H9 (cell line): ENCODE measurements at regions not wholly inside any gene's neighbourhood (a gene's known extent, or its start where the extent isn't known, plus 50 kb on each side); places are given as distances from the start of the nearest gene placed in this dataset.

Source experiments
- DNase-seq: peaks from one replicate; pipeline ENCODE4 v3.0.0-alpha.2; 2017
- H2AFZ ChIP-seq: one replicate; pipeline ENCODE4 v1.6.1; 2013; ENCODE audit warnings: mild to moderate bottlenecking, low read length, control low read depth, moderate library complexity
- H2AK5ac ChIP-seq: 2 replicates; pipeline ENCODE4 v1.6.1; 2013; ENCODE audit warnings: low read length, control low read depth, mixed read lengths; ENCODE audit not compliant: insufficient read length
- H2BK120ac ChIP-seq: one replicate; pipeline ENCODE4 v1.6.1; 2013; ENCODE audit warnings: low read depth, mild to moderate bottlenecking, low read length, control low read depth, inconsistent platforms; ENCODE audit not compliant: poor library complexity, severe bottlenecking
- H2BK12ac ChIP-seq: 2 replicates; pipeline ENCODE4 v1.6.1; 2013; ENCODE audit warnings: low read length, control low read depth, mixed read lengths, low read depth; ENCODE audit not compliant: insufficient read length
- H2BK15ac ChIP-seq: 2 replicates; pipeline ENCODE4 v1.6.1; 2013; ENCODE audit warnings: low read depth, low read length, control low read depth
- H2BK20ac ChIP-seq: one replicate; pipeline ENCODE4 v1.6.1; 2013; ENCODE audit warnings: low read depth, mild to moderate bottlenecking, low read length, control low read depth, inconsistent platforms; ENCODE audit not compliant: poor library complexity, severe bottlenecking
- H2BK5ac ChIP-seq: 2 replicates; pipeline ENCODE4 v1.6.1; 2013; ENCODE audit warnings: low read length, control low read depth, mixed read lengths; ENCODE audit not compliant: insufficient read length
- H3K14ac ChIP-seq: 2 replicates; pipeline ENCODE4 v1.6.1; 2013; ENCODE audit warnings: low read length, control low read depth; ENCODE audit not compliant: insufficient read depth
- H3K18ac ChIP-seq: 2 replicates; pipeline ENCODE4 v1.6.1; 2013; ENCODE audit warnings: low read depth, mild to moderate bottlenecking, mixed read lengths, low read length, control low read depth; ENCODE audit not compliant: insufficient read length
- H3K23ac ChIP-seq: 2 replicates; pipeline ENCODE4 v1.6.1; 2013; ENCODE audit warnings: low read length, control low read depth, mixed read lengths, low read depth; ENCODE audit not compliant: insufficient read length
- H3K23me2 ChIP-seq: 2 replicates; pipeline ENCODE4 v1.6.1; 2013; ENCODE audit warnings: low read depth, mild to moderate bottlenecking, mixed read lengths, low read length, control low read depth; ENCODE audit not compliant: insufficient read length, poor library complexity, severe bottlenecking
- H3K27ac ChIP-seq: 2 replicates; pipeline ENCODE4 v1.5.1; 2013; ENCODE audit warnings: low read length, control low read depth, mixed read lengths, low read depth; ENCODE audit not compliant: insufficient read length
- H3K27me3 ChIP-seq: 2 replicates; pipeline ENCODE4 v1.6.1; 2013; ENCODE audit warnings: low read length, control low read depth, inconsistent platforms; ENCODE audit not compliant: insufficient read depth
- H3K4ac ChIP-seq: 2 replicates; pipeline ENCODE4 v1.6.1; 2013; ENCODE audit warnings: low read depth, mild to moderate bottlenecking, control low read depth, inconsistent platforms, low read length, moderate library complexity
- H3K4me1 ChIP-seq: 2 replicates; pipeline ENCODE4 v1.6.1; 2013; ENCODE audit warnings: low read length, control low read depth, inconsistent platforms; ENCODE audit not compliant: insufficient read depth
- H3K4me2 ChIP-seq: 2 replicates; pipeline ENCODE4 v1.6.1; 2013; ENCODE audit warnings: low read length, control low read depth, mixed read lengths; ENCODE audit not compliant: insufficient read length, insufficient read depth
- H3K56ac ChIP-seq: 2 replicates; pipeline ENCODE4 v1.6.1; 2013; ENCODE audit warnings: low read depth, mild to moderate bottlenecking, mixed read lengths, low read length, control low read depth; ENCODE audit not compliant: insufficient read length
- H3K79me1 ChIP-seq: 2 replicates; pipeline ENCODE4 v1.6.1; 2013; ENCODE audit warnings: low read depth, mild to moderate bottlenecking, moderate library complexity, low read length, control low read depth, inconsistent platforms; ENCODE audit not compliant: insufficient read depth, poor library complexity, severe bottlenecking
- H3K79me2 ChIP-seq: 2 replicates; pipeline ENCODE4 v1.6.1; 2013; ENCODE audit warnings: low read length, control low read depth, inconsistent platforms; ENCODE audit not compliant: insufficient read depth
- H3K9ac ChIP-seq: 2 replicates; pipeline ENCODE4 v1.6.1; 2013; ENCODE audit warnings: low read length, control low read depth, mixed read lengths; ENCODE audit not compliant: insufficient read length; ENCODE audit errors: extremely low read depth
- H3K9me3 ChIP-seq: one replicate; pipeline ENCODE4 v1.6.1; 2013; ENCODE audit warnings: low read depth, low read length, inconsistent platforms; ENCODE audit not compliant: control insufficient read depth
- H3T11ph ChIP-seq: one replicate; pipeline ENCODE4 v1.6.1; 2013; ENCODE audit warnings: mild to moderate bottlenecking, low read length, control low read depth, inconsistent platforms
- H4K20me1 ChIP-seq: one replicate; pipeline ENCODE4 v1.6.1; 2013; ENCODE audit not compliant: control insufficient read depth, insufficient read length, insufficient read depth
- H4K5ac ChIP-seq: 2 replicates; pipeline ENCODE4 v1.6.1; 2013; ENCODE audit warnings: low read depth, mild to moderate bottlenecking, mixed read lengths, low read length, control low read depth; ENCODE audit not compliant: insufficient read length
- H4K8ac ChIP-seq: replicated peaks from 2 replicates; pipeline ENCODE4 v1.6.1; 2013; ENCODE audit warnings: low read length, control low read depth, mixed read lengths, low read depth; ENCODE audit not compliant: insufficient read length
- H4K91ac ChIP-seq: 2 replicates; pipeline ENCODE4 v1.6.1; 2013; ENCODE audit warnings: low read depth, mild to moderate bottlenecking, moderate library complexity, mixed read lengths, low read length, control low read depth; ENCODE audit not compliant: insufficient read length
- H3K27ac Mint-ChIP-seq, 3 experiments: 2 replicates in 2 of 3; 3 replicates in 1 of 3; pipeline ENCODE4 v1.8.0; 2020 to 2021; ENCODE audit warnings: mixed read lengths in 3 of 3, mild to moderate bottlenecking in 1 of 3, moderate library complexity in 1 of 3
- H3K27me3 Mint-ChIP-seq: 2 replicates; pipeline ENCODE4 v1.8.0; 2021; ENCODE audit warnings: low read depth, mild to moderate bottlenecking, moderate library complexity, mixed read lengths
- H3K36me3 Mint-ChIP-seq, 3 experiments: 2 replicates in 2 of 3; 3 replicates in 1 of 3; pipeline ENCODE4 v1.8.0; 2020 to 2021; ENCODE audit warnings: low read depth in 3 of 3, mixed read lengths in 3 of 3; ENCODE audit not compliant: insufficient read depth in 1 of 3
- H3K4me1 Mint-ChIP-seq, 2 experiments: 2 replicates each; pipeline ENCODE4 v1.8.0; 2020; ENCODE audit warnings: mixed read lengths in 2 of 2
- H3K4me3 Mint-ChIP-seq, 2 experiments: 2 replicates in 1 of 2; 3 replicates in 1 of 2; pipeline ENCODE4 v1.8.0; 2020 to 2021; ENCODE audit warnings: mild to moderate bottlenecking in 2 of 2, mixed read lengths in 2 of 2, moderate library complexity in 1 of 2
- H3K9me3 Mint-ChIP-seq, 2 experiments: 2 replicates in 1 of 2; 3 replicates in 1 of 2; pipeline ENCODE4 v1.8.0; 2020; ENCODE audit warnings: mild to moderate bottlenecking in 2 of 2, mixed read lengths in 2 of 2, moderate library complexity in 1 of 2
- CTCF ChIP-seq: fragments of 200-600 bp; sonication (generic); conservative IDR thresholded peaks from 3 replicates; pipeline ENCODE4 v1.8.0; 2021; ENCODE audit warnings: antibody characterized with exemption, mild to moderate bottlenecking
- WGBS: extraction: QIAGEN DNeasy Blood & Tissue Kit; methylation state at CpG from one replicate; pipeline ENCODE4 v1.1.7; 2013; ENCODE audit warnings: missing lambda C conversion rate, low lambda C conversion rate, mixed read lengths; ENCODE audit not compliant: insufficient read length; ENCODE audit errors: extremely low coverage; 5-methylcytosine and 5-hydroxymethylcytosine counted together

DNA sequence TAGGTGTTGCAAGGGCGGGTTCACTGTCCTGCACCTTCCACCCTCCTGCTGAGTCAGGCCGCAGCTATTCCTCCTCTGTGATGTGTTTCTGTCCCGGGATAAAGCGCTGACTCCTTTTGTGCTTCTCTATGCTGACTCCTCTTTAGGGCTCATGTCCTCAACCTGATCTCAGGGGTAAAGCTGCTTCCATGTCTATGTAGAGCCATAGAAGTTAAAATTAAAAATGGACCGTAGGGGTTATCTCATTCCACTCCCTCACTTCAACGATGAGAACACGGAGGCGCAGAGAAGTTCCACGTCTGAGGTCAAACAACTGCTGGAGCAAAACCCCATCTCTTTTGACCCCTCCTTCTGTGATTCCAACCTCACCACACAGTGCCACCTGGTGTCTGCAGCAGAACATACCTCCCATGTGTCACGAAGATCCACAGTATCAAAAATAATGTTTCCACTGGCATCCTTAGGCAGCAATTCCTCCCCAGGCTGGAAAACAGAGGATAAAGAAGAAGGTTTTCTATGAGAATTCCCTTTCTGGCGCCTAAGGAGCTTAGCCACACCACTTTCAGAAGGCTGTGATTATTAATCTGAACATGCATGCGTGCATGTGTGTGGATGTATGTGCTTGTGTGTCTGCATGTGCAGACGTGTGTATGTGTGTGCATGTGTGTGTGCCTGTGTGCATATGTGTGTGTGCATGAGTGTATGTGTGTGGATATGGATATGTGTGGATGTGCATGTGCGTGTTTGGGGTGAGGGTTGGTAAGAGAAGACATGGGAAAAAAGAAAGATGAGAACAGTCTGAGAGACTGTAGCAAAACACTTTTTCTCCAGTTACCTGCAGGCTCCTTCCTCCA, 81.2 kb upstream of the UCN3 start:
- peaks cover under 1 to 34% of the 10 kb centered on the region in 2 experiments; a peak in 2 of 5 replicates for H3K9me3 Mint-ChIP-seq
- Histone ChIP-seq H3K18ac (peak overlapping the region; percentile 80), H2BK12ac (no peak overlapping the region), H2AFZ (peak overlapping the region; percentile 99), H2AK5ac (no peak overlapping the region), H2BK5ac (no peak overlapping the region), H3K9me3 (no peaks in the 10 kb centered on the region), H2BK15ac (no peak overlapping the region), H3K9ac (no peak overlapping the region), H4K20me1 (no peaks in the 10 kb centered on the region), H3T11ph (no peak overlapping the region), H3K14ac (no peak overlapping the region), H3K27me3 (no peaks in the 10 kb centered on the region), H2BK20ac (no peak overlapping the region), H4K5ac (peak overlapping the region; percentile 22), H3K23me2 (no peaks in the 10 kb centered on the region), H3K4ac (no peak overlapping the region), H3K56ac (no peak overlapping the region), H3K4me1 (peaks cover 7% of the 10 kb centered on the region; the same call in 1 of the 2 replicates), H3K27ac (no peak overlapping the region), H4K91ac (no peak overlapping the region), H3K4me2 (no peak overlapping the region), H3K79me1 (no peaks in the 10 kb centered on the region), H3K79me2 (no peaks in the 10 kb centered on the region), H3K23ac (no peak overlapping the region), H4K8ac (no peak overlapping the region), H2BK120ac (no peak overlapping the region)
- no CpG with 5 or more reads among the region's 14 CpGs for WGBS
- no peaks in the 10 kb centered on the region for H3K36me3 Mint-ChIP-seq
- peak; percentile 70 for DNase-seq
- no peak overlapping the region for H3K4me3 Mint-ChIP-seq
- peaks cover 2% of the 10 kb centered on the region; the same call in 1 of the 2 replicates for H3K27me3 Mint-ChIP-seq
- H3K4me1 Mint-ChIP-seq = peaks cover 10 to 16% of the 10 kb centered on the region in 2 experiments
- peak; percentile 69 for TF ChIP-seq CTCF
- H3K27ac Mint-ChIP-seq = no peak overlapping the region
